Caco-2 (cell line): ENCODE measurements at regions not wholly inside any gene's neighbourhood (a gene's known extent, or its start where the extent isn't known, plus 50 kb on each side); places are given as distances from the start of the nearest gene placed in this dataset.

Experiments
- BruUV-seq: library from RNA; stranded (reverse); fragments of 400-500 nt; replicated peaks from 2 replicates; lab custom pipeline; 2021; lab: Mats Ljungman, UMichigan
- CTCF ChIA-PET: fragments of 300-600 bp; sonication (Branson Sonifier 250); formaldehyde crosslinking; loops from one replicate; lab custom pipeline; 2022; ENCODE audit warnings: antibody characterized with exemption; lab: Charles Lee
- POLR2A ChIA-PET: fragments of 300-600 bp; sonication (Branson Sonifier 250); formaldehyde crosslinking; loops from one replicate; lab custom pipeline; 2022; ENCODE audit warnings: antibody characterized with exemption; lab: Charles Lee
- DNase-seq, 2 experiments: peaks; one replicate each; pipeline versions ENCODE4 v3.0.0 to v3.0.0-alpha.2; 2020 to 2022
- H3K27me3 ChIP-seq: replicated peaks from 2 replicates; pipeline ENCODE4 v1.6.0; 2011; ENCODE audit warnings: low read length; ENCODE audit not compliant: control insufficient read depth, insufficient read depth
- H3K36me3 ChIP-seq: 2 replicates; pipeline ENCODE4 v1.5.1; 2011; ENCODE audit warnings: low read length; ENCODE audit not compliant: control insufficient read depth, insufficient read depth
- H3K4me1 ChIP-seq: fragments of 250-450 bp; sonication (Bioruptor Pico); 2 replicates; pipeline ENCODE4 v1.5.1; 2020; ENCODE audit warnings: mild to moderate bottlenecking
- H3K4me3 ChIP-seq: 2 replicates; pipeline ENCODE4 v1.5.1; 2011; ENCODE audit warnings: low read depth, mild to moderate bottlenecking, control low read depth, low read length
- H3K9me3 ChIP-seq: fragments of 250-450 bp; sonication (Bioruptor Pico); 2 replicates; pipeline ENCODE4 v1.5.1; 2020; ENCODE audit warnings: mild to moderate bottlenecking, moderate library complexity
- H3K27ac Mint-ChIP-seq: one replicate; pipeline ENCODE4 v1.8.0; 2022; ENCODE audit warnings: mixed read lengths; ENCODE audit not compliant: unreplicated experiment
- H3K27me3 Mint-ChIP-seq: one replicate; pipeline ENCODE4 v1.8.0; 2022; ENCODE audit warnings: mixed read lengths; ENCODE audit not compliant: insufficient read depth, unreplicated experiment
- H3K36me3 Mint-ChIP-seq: one replicate; pipeline ENCODE4 v1.8.0; 2022; ENCODE audit warnings: mild to moderate bottlenecking, mixed read lengths; ENCODE audit not compliant: insufficient read depth, unreplicated experiment
- H3K4me1 Mint-ChIP-seq: one replicate; pipeline ENCODE4 v1.8.0; 2022; ENCODE audit warnings: low read depth, mixed read lengths; ENCODE audit not compliant: unreplicated experiment
- H3K4me3 Mint-ChIP-seq: one replicate; pipeline ENCODE4 v1.8.0; 2022; ENCODE audit warnings: mild to moderate bottlenecking, moderate library complexity, mixed read lengths; ENCODE audit not compliant: unreplicated experiment
- H3K9me3 Mint-ChIP-seq: one replicate; pipeline ENCODE4 v1.8.0; 2022; ENCODE audit warnings: mixed read lengths; ENCODE audit not compliant: unreplicated experiment
- CTCF ChIP-seq, 2 experiments: fragments of 200-600 bp in 1 of 2; IDR thresholded peaks; 1 replicate in 1 of 2; 2 replicates in 1 of 2; pipeline versions ENCODE4 v1.5.1 to v1.8.0; 2011 to 2022; ENCODE audit warnings: antibody characterized with exemption in 1 of 2, control low read depth in 1 of 2, inconsistent platforms in 1 of 2, low read depth in 1 of 2, low read length in 1 of 2, mild to moderate bottlenecking in 1 of 2, moderate library complexity in 1 of 2; ENCODE audit not compliant: insufficient read depth in 1 of 2, severe bottlenecking in 1 of 2, unreplicated experiment in 1 of 2
- intact Hi-C: fragments of 100-400 bp; cut with micrococcal nuclease; formaldehyde crosslinking; loops from one replicate; pipeline ENCODE4 v1.10.0; 2022; ENCODE audit not compliant: unreplicated experiment

- Histone ChIP-seq H3K27me3 (no peaks in the 10 kb centered on the region), H3K9me3 (no peaks in the 10 kb centered on the region), H3K4me1 (no peaks in the 10 kb centered on the region), H3K4me3 (no peak overlapping the region), H3K36me3 (no peaks in the 10 kb centered on the region)
- ChIA-PET POLR2A (no interaction called here), CTCF (no interaction called here)
- Mint-ChIP-seq H3K4me1 (no peaks in the 10 kb centered on the region), H3K36me3 (no peaks in the 10 kb centered on the region), H3K27ac (no peak overlapping the region), H3K27me3 (no peaks in the 10 kb centered on the region), H3K4me3 (no peak overlapping the region), H3K9me3 (no peaks in the 10 kb centered on the region)
- no peak for DNase-seq
- no peak for TF ChIP-seq CTCF (IDR thresholded peaks at IDR 0.05; ENCODE audit: insufficient read depth in 1 of 2, low read depth in 1 of 2, low read length in 1 of 2, severe bottlenecking in 1 of 2, unreplicated experiment in 1 of 2)
- intact Hi-C loops: no loop called here
- BruUV-seq: no TSS peak
Observed at GRCh38 chr1:234835239-234835638, 225.3 kb upstream of the IRF2BP2 start.

- no peaks in the 10 kb centered on the region for H3K36me3 ChIP-seq
- H3K27me3 Mint-ChIP-seq: no peaks in the 10 kb centered on the region
- BruUV-seq: no TSS peak
- H3K4me1 ChIP-seq: no peaks in the 10 kb centered on the region
- H3K4me3 Mint-ChIP-seq: no peak overlapping the region
- H3K4me3 ChIP-seq: no peak overlapping the region
- intact Hi-C loops: no loop called here
- TF ChIP-seq CTCF (IDR thresholded peaks at IDR 0.05; ENCODE audit: insufficient read depth in 1 of 2, low read depth in 1 of 2, low read length in 1 of 2, severe bottlenecking in 1 of 2, unreplicated experiment in 1 of 2): no peak
- no peak overlapping the region for H3K27ac Mint-ChIP-seq
- CTCF ChIA-PET: no interaction called here
- H3K27me3 ChIP-seq: no peaks in the 10 kb centered on the region
- POLR2A ChIA-PET: no interaction called here
- no peaks in the 10 kb centered on the region for H3K9me3 ChIP-seq
- no peaks in the 10 kb centered on the region for H3K9me3 Mint-ChIP-seq
- no peaks in the 10 kb centered on the region for H3K36me3 Mint-ChIP-seq
- no peaks in the 10 kb centered on the region for H3K4me1 Mint-ChIP-seq
- DNase-seq: no peak
Observed at GRCh38 chr1:234833646-234834045, 223.7 kb upstream of the IRF2BP2 start.

DNA sequence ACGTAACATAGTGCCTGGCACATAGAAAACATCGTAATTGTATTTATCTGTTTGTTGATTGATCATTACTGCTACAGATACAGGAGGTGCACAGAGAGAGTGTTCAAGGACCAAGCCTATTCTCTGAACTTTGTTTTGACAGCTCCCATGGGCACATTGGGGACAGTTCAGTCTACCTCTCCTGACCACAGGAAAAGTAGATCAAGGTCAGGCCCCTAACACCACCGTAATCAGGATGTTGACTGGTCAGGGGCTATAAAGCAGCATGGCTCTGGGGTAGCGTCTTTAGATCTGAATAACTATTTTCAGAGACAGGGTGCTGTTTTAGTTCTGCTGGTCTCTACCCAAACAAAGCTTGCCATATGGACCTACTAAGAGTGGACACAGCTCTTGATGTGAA lies 223.1 kb upstream of the IRF2BP2 start:
- BruUV-seq: no TSS peak
- no peaks in the 10 kb centered on the region for H3K4me1 Mint-ChIP-seq
- H3K9me3 Mint-ChIP-seq: no peaks in the 10 kb centered on the region
- no peaks in the 10 kb centered on the region for H3K36me3 Mint-ChIP-seq
- H3K9me3 ChIP-seq: no peaks in the 10 kb centered on the region
- H3K27me3 ChIP-seq: no peaks in the 10 kb centered on the region
- no peak for DNase-seq
- no peaks in the 10 kb centered on the region for H3K4me1 ChIP-seq
- H3K4me3 Mint-ChIP-seq: no peak overlapping the region
- intact Hi-C loops: no loop called here
- H3K27me3 Mint-ChIP-seq: no peaks in the 10 kb centered on the region
- H3K27ac Mint-ChIP-seq: no peak overlapping the region
- CTCF ChIA-PET: no interaction called here
- H3K36me3 ChIP-seq: no peaks in the 10 kb centered on the region
- POLR2A ChIA-PET: no interaction called here
- H3K4me3 ChIP-seq: no peak overlapping the region
- TF ChIP-seq CTCF (IDR thresholded peaks at IDR 0.05; ENCODE audit: insufficient read depth in 1 of 2, low read depth in 1 of 2, low read length in 1 of 2, severe bottlenecking in 1 of 2, unreplicated experiment in 1 of 2): no peak
